Neural crest cell (in vitro differentiated cells): ENCODE measurements at regions not wholly inside any gene's neighbourhood (a gene's known extent, or its start where the extent isn't known, plus 50 kb on each side); places are given as distances from the start of the nearest gene placed in this dataset.
"Not testable (repeated sequence)": the region's sequence is repeated elsewhere in the genome, so short reads cannot be mapped to it uniquely, and the experiment has no call there.

ENCODE experiments used
- DNase-seq: peaks from one replicate; pipeline ENCODE4 v3.0.0; 2021; ENCODE audit warnings: low read depth, mixed read lengths, low spot score
- H3K27ac Mint-ChIP-seq: one replicate; pipeline ENCODE4 v1.8.0; 2021; ENCODE audit warnings: mild to moderate bottlenecking, mixed read lengths; ENCODE audit not compliant: unreplicated experiment
- H3K27me3 Mint-ChIP-seq: 2 replicates; pipeline ENCODE4 v1.8.0; 2021; ENCODE audit warnings: low read depth, mild to moderate bottlenecking, mixed read lengths
- H3K36me3 Mint-ChIP-seq: 2 replicates; pipeline ENCODE4 v1.8.0; 2021; ENCODE audit warnings: low read depth, mild to moderate bottlenecking, mixed read lengths
- H3K4me1 Mint-ChIP-seq: 2 replicates; pipeline ENCODE4 v1.8.0; 2021; ENCODE audit warnings: mixed read lengths
- H3K4me3 Mint-ChIP-seq: one replicate; pipeline ENCODE4 v1.8.0; 2021; ENCODE audit warnings: mild to moderate bottlenecking, mixed read lengths
- H3K9me3 Mint-ChIP-seq: 2 replicates; pipeline ENCODE4 v1.8.0; 2021; ENCODE audit warnings: mixed read lengths
- TF ChIP-seq, protein P1 (sequence below): fragments of 200-600 bp; sonication (generic); conservative IDR thresholded peaks from 2 replicates; pipeline ENCODE4 v1.5.0; 2021; ENCODE audit warnings: antibody characterized with exemption, mild to moderate bottlenecking

DNA sequence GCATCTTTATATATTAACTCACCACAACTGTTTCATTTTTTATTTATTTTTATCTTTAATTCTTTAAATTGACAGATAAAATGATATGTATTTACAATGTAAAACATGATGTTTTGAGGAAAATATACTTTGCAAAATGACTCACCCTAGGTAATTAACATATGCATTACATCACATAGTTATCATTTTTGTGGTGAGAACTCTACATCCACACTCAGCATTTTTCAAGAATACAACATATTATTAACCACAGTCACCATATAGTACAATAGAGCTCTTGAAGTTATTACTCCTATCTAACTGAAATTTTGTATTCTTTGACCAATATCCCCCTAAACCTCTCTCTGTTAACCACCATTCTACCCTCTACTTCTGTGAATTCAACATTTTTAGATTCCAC, 194.7 kb upstream of the KIF2B start:
- TF ChIP-seq, protein P1, sequence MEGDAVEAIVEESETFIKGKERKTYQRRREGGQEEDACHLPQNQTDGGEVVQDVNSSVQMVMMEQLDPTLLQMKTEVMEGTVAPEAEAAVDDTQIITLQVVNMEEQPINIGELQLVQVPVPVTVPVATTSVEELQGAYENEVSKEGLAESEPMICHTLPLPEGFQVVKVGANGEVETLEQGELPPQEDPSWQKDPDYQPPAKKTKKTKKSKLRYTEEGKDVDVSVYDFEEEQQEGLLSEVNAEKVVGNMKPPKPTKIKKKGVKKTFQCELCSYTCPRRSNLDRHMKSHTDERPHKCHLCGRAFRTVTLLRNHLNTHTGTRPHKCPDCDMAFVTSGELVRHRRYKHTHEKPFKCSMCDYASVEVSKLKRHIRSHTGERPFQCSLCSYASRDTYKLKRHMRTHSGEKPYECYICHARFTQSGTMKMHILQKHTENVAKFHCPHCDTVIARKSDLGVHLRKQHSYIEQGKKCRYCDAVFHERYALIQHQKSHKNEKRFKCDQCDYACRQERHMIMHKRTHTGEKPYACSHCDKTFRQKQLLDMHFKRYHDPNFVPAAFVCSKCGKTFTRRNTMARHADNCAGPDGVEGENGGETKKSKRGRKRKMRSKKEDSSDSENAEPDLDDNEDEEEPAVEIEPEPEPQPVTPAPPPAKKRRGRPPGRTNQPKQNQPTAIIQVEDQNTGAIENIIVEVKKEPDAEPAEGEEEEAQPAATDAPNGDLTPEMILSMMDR: no peak
- no peak for DNase-seq
- no peaks in the 10 kb centered on the region for H3K36me3 Mint-ChIP-seq
- no peaks in the 10 kb centered on the region for H3K27me3 Mint-ChIP-seq
- peaks cover 8% of the 10 kb centered on the region for H3K4me1 Mint-ChIP-seq
- peaks cover 3% of the 10 kb centered on the region for H3K9me3 Mint-ChIP-seq
- no peak overlapping the region for H3K27ac Mint-ChIP-seq
- H3K4me3 Mint-ChIP-seq: no peak overlapping the region

DNA sequence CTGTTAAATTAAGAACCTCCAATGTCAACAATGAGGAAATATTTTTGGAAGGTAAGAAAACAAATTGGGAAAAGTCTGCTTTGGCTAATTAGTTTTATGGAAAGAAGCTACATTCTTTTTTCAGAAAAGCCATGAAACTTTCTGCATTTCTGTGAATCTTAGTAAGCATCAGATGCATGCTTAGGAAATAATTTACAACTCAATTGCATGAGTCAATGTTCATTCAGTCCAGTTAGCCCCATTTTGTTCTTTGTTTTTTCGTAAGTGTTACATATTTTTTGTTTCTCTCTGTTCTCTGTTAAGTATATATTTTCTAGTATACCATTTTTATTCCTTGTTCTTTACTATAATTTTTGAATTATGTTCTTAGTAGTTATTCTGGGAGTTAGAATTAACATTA, 195.2 kb upstream of the KIF2B start:
- H3K27ac Mint-ChIP-seq: no peak overlapping the region
- H3K4me1 Mint-ChIP-seq: peaks cover 8% of the 10 kb centered on the region

DNA sequence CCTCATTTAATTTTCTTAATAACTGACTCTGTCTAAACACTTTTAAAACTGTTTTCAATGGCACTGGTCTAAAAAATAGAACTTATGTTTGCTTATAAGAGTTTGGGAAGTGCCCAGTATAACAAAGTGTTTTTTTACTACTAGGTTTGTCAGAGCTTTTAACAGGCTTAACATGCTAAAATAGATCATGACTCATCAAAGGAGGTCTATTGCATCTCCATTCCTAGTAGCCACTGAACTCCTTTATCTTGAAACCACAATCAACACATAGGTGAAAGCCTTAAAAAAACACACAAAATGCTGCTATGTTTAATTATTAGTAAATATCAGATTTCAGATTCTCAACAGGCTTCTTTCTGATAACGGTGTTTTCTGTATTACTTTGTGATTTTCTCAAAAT, 196.4 kb upstream of the KIF2B start:
- peaks cover 8% of the 10 kb centered on the region for H3K4me1 Mint-ChIP-seq
- TF ChIP-seq, protein P1: no peak
- H3K36me3 Mint-ChIP-seq: no peaks in the 10 kb centered on the region
- peaks cover 3% of the 10 kb centered on the region for H3K9me3 Mint-ChIP-seq
- H3K27me3 Mint-ChIP-seq: no peaks in the 10 kb centered on the region
- no peak for DNase-seq
- no peak overlapping the region for H3K27ac Mint-ChIP-seq
- no peak overlapping the region for H3K4me3 Mint-ChIP-seq

More for the DNA sequence above, 195.2 kb upstream of the KIF2B start:
- Mint-ChIP-seq H3K27me3 (no peaks in the 10 kb centered on the region), H3K36me3 (no peaks in the 10 kb centered on the region), H3K4me3 (no peak overlapping the region), H3K9me3 (peaks cover 3% of the 10 kb centered on the region)
- DNase-seq: no peak
- TF ChIP-seq, protein P1: no peak

DNA sequence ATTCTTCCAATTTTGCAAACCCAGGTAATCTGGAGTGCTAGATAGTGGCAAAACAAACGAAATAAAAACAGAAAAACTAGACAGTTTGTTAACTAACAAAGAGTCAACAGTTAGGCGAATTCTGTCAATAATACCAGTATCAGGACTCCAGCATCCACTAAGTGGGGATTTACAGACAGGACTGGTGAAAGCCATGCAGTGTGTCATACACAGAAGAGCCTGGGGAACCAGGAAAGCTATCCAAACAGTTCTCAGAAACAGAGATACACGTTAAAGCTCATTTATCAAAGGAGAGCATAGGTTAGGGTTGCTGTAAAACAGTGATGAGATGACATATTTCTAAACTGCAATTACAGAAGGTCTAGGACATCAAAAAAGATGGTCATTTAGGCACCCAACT, 203.7 kb upstream of the KIF2B start:
- Mint-ChIP-seq H3K4me3 (no peak overlapping the region), H3K27me3 (no peaks in the 10 kb centered on the region), H3K36me3 (peaks cover 2% of the 10 kb centered on the region), H3K4me1 (no peaks in the 10 kb centered on the region), H3K9me3 (peaks cover 3% of the 10 kb centered on the region), H3K27ac (no peak overlapping the region)
- TF ChIP-seq, protein P1: no peak
- DNase-seq: no peak

DNA sequence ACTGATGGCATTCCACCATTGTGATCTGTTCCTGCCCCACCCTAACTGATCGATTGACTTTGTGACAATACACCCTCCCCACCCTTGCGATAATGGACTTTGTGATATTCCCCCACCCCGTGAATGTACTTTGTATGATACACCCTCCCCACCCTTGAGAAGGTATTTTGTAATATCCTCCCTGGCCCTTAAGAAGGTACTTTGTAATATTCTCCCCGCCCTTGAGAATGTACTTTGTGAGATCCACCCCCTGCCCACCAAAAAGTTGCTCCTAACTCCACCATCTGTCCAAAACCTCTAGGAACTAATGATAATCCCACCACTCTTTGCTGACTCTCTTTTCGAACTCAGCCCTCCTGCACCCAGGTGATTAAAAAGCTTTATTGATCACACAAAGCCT, 214.5 kb upstream of the KIF2B start:
- H3K9me3 Mint-ChIP-seq, H3K27ac Mint-ChIP-seq, H3K4me1 Mint-ChIP-seq, H3K4me3 Mint-ChIP-seq, DNase-seq, H3K27me3 Mint-ChIP-seq, H3K36me3 Mint-ChIP-seq: not testable (repeated sequence)

DNA sequence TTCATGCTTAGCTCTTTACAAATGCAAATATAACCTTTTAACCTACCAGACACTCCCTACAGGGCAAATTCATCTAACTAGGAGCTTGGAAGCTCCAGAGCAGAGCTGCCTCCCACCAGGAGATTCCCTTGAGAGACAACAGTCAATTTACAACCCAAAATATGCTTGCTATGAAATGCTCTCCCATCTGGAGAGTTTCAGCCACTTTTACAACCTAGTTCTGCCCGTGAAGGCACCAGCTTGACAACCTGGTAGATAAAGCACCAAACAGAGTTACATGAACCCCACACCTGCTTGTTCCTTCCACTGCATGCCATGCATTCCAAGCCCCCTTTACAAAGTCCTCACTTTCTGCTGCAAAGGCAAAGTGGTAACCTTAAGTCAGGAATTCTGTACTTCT, 215.3 kb upstream of the KIF2B start:
- DNase-seq: no peak
- Mint-ChIP-seq H3K36me3 (peaks cover 3% of the 10 kb centered on the region), H3K4me1 (peaks cover 6% of the 10 kb centered on the region), H3K27me3 (no peaks in the 10 kb centered on the region), H3K9me3 (peaks cover 9% of the 10 kb centered on the region), H3K27ac (no peak overlapping the region), H3K4me3 (no peak overlapping the region)
- TF ChIP-seq, protein P1: no peak
